Loucy (cell line): ENCODE measurements at regions not wholly inside any gene's neighbourhood (a gene's known extent, or its start where the extent isn't known, plus 50 kb on each side); places are given as distances from the start of the nearest gene placed in this dataset.

ENCODE experiments used
- H2AFZ ChIP-seq: fragments of 200-600 bp; sonication (generic); 2 replicates; pipeline ENCODE4 v1.6.0; 2016; ENCODE audit warnings: antibody characterized with exemption, mild to moderate bottlenecking, low read length, moderate library complexity
- H3F3A ChIP-seq: fragments of 200-600 bp; 2 replicates; pipeline ENCODE4 v1.6.0; 2016; ENCODE audit warnings: antibody characterized with exemption, low read depth, mild to moderate bottlenecking
- H3K27me3 ChIP-seq: fragments of 200-600 bp; sonication (generic); 2 replicates; pipeline ENCODE4 v1.6.1; 2014; ENCODE audit warnings: low read length, mild to moderate bottlenecking; ENCODE audit not compliant: insufficient read depth, poor library complexity, severe bottlenecking
- H3K36me3 ChIP-seq: fragments of 200-600 bp; sonication (generic); 2 replicates; pipeline ENCODE4 v1.6.1; 2016; ENCODE audit warnings: low read length; ENCODE audit not compliant: insufficient read depth
- H3K4me1 ChIP-seq: fragments of 200-600 bp; sonication (generic); 2 replicates; pipeline ENCODE4 v1.5.1; 2014; ENCODE audit warnings: low read length, mild to moderate bottlenecking; ENCODE audit not compliant: insufficient read depth, poor library complexity, severe bottlenecking
- H3K4me2 ChIP-seq: fragments of 200-600 bp; sonication (generic); 2 replicates; pipeline ENCODE4 v1.6.0; 2014; ENCODE audit warnings: antibody characterized with exemption, low read length, low read depth, mild to moderate bottlenecking; ENCODE audit not compliant: poor library complexity, severe bottlenecking
- H3K4me3 ChIP-seq: fragments of 200-600 bp; sonication (generic); 2 replicates; pipeline ENCODE4 v1.5.1; 2014; ENCODE audit warnings: low read length, mild to moderate bottlenecking, mixed read lengths; ENCODE audit not compliant: poor library complexity, severe bottlenecking
- H3K79me2 ChIP-seq: fragments of 200-600 bp; sonication (generic); 2 replicates; pipeline ENCODE4 v1.6.1; 2014; ENCODE audit warnings: low read length; ENCODE audit not compliant: insufficient read depth
- H3K9ac ChIP-seq: fragments of 200-600 bp; sonication (generic); 2 replicates; pipeline ENCODE4 v1.6.0; 2014; ENCODE audit warnings: mild to moderate bottlenecking, low read depth, low read length, moderate library complexity; ENCODE audit not compliant: poor library complexity, severe bottlenecking
- H3K9me2 ChIP-seq: fragments of 200-600 bp; sonication (generic); replicated peaks from 2 replicates; pipeline ENCODE4 v1.6.1; 2016; ENCODE audit warnings: low read depth, low read length, mixed read lengths
- H3K9me3 ChIP-seq: fragments of 200-600 bp; sonication (generic); 2 replicates; pipeline ENCODE4 v1.6.1; 2014; ENCODE audit warnings: mild to moderate bottlenecking, antibody characterized with exemption, low read length, low read depth; ENCODE audit not compliant: insufficient read depth
- H4K20me1 ChIP-seq: fragments of 200-600 bp; sonication (generic); 2 replicates; pipeline ENCODE4 v1.6.0; 2014; ENCODE audit warnings: antibody characterized with exemption, low read length, mild to moderate bottlenecking; ENCODE audit not compliant: insufficient read depth, poor library complexity, severe bottlenecking
- EZH2phosphoT487 ChIP-seq: fragments of 200-600 bp; IDR thresholded peaks from 2 replicates; pipeline ENCODE4 v1.6.1; 2018; ENCODE audit warnings: antibody characterized with exemption, mild to moderate bottlenecking, moderate library complexity, borderline replicate concordance
- TF ChIP-seq, protein P1 (sequence below): fragments of 200-600 bp; sonication (generic); conservative IDR thresholded peaks from 2 replicates; pipeline ENCODE4 v1.5.1; 2014; ENCODE audit warnings: mild to moderate bottlenecking, antibody characterized with exemption, low read length

DNA sequence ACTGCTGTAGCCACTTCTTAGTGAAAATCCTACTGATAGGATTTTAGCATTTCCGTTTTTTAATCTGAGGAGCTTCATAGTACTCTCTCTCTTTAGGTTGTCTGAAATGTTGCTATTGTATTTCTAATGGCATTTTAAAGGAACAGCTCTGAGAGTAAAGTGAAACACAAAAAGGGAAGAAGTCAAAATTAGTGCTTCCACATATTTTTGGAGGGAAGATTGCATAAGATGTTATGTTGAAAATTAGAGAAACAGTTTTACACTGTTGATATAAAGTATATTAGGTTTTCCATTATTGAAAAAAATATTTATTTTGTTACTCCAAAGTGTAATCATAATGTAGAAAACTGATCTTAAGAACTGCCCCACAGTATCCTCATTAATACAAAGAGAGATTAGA lies 525.1 kb downstream of the TAF11L14 start:
- Histone ChIP-seq H3K9me2 (no peaks in the 10 kb centered on the region), H3F3A (no peaks in the 10 kb centered on the region), H3K4me3 (no peak overlapping the region), H3K9me3 (peaks cover 4% of the 10 kb centered on the region; the same call in 1 of the 2 replicates), H3K36me3 (no peaks in the 10 kb centered on the region), H2AFZ (no peak overlapping the region), H3K4me2 (no peak overlapping the region), H3K79me2 (no peaks in the 10 kb centered on the region), H3K27me3 (no peaks in the 10 kb centered on the region), H3K9ac (no peak overlapping the region), H3K4me1 (no peaks in the 10 kb centered on the region), H4K20me1 (no peaks in the 10 kb centered on the region)
- TF ChIP-seq, protein P1, sequence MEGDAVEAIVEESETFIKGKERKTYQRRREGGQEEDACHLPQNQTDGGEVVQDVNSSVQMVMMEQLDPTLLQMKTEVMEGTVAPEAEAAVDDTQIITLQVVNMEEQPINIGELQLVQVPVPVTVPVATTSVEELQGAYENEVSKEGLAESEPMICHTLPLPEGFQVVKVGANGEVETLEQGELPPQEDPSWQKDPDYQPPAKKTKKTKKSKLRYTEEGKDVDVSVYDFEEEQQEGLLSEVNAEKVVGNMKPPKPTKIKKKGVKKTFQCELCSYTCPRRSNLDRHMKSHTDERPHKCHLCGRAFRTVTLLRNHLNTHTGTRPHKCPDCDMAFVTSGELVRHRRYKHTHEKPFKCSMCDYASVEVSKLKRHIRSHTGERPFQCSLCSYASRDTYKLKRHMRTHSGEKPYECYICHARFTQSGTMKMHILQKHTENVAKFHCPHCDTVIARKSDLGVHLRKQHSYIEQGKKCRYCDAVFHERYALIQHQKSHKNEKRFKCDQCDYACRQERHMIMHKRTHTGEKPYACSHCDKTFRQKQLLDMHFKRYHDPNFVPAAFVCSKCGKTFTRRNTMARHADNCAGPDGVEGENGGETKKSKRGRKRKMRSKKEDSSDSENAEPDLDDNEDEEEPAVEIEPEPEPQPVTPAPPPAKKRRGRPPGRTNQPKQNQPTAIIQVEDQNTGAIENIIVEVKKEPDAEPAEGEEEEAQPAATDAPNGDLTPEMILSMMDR, result no peak
- TF ChIP-seq EZH2phosphoT487, result no peak

DNA sequence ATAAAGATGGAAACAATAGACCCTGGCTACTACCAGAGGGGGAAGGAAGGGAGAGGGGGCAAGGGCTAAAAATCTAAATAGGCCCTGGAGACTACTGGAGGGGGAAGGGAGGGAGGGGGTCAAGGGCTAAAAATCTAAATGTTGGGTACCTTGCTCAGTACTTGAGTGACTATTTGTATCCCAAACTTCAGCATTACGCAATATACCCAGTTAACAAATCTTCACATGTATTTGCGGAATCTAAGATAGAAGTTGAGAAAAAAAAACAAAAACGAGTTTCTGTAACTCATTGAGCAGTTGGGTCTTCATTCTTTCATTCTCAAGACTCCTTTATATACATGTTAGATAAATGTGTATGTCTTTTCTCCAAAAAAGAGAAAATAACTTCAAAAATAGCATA lies 537.4 kb downstream of the TAF11L14 start:
- H3K4me3 ChIP-seq, result no peak overlapping the region
- H3K27me3 ChIP-seq, result no peaks in the 10 kb centered on the region
- 0 out of 2 replicates have a peak, but pooled peaks cover 3% of the 10 kb centered on the region for H3K9me3 ChIP-seq
- H3K4me2 ChIP-seq, result no peak overlapping the region
- H3K9ac ChIP-seq, result no peak overlapping the region
- no peaks in the 10 kb centered on the region for H3K79me2 ChIP-seq
- no peak for TF ChIP-seq EZH2phosphoT487
- TF ChIP-seq, protein P1, result no peak
- H3K4me1 ChIP-seq, result no peaks in the 10 kb centered on the region
- H3K9me2 ChIP-seq, result no peaks in the 10 kb centered on the region
- H3F3A ChIP-seq, result no peaks in the 10 kb centered on the region
- no peaks in the 10 kb centered on the region for H4K20me1 ChIP-seq
- H2AFZ ChIP-seq, result no peak overlapping the region
- no peaks in the 10 kb centered on the region for H3K36me3 ChIP-seq

DNA sequence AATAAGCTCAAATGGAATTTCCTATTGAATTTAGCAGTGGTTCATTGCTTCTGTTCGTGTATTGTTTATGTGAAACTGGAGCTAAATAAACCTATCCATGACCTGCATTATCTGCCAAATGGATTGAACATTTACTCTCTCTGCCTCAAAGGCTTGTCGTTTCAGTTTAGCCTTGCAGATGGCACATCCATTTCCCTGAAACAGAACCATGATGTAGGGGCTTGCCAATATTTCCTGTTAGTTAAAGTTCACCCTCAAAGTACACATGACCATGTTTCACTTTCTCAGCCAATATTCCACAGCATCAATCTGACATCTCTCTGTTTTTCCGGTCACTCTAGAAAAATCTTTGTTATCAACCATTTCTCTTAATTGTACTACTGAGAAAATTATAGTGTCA lies 545.3 kb downstream of the TAF11L14 start:
- Histone ChIP-seq H4K20me1 (no peaks in the 10 kb centered on the region), H3K9ac (no peak overlapping the region), H3K79me2 (no peaks in the 10 kb centered on the region), H3K9me3 (no peaks in the 10 kb centered on the region), H3K4me3 (no peak overlapping the region), H3K9me2 (no peaks in the 10 kb centered on the region), H3K27me3 (no peaks in the 10 kb centered on the region), H3F3A (no peaks in the 10 kb centered on the region), H3K4me2 (no peak overlapping the region), H3K36me3 (no peaks in the 10 kb centered on the region), H3K4me1 (no peaks in the 10 kb centered on the region), H2AFZ (no peak overlapping the region)
- no peak for TF ChIP-seq EZH2phosphoT487
- TF ChIP-seq, protein P1, result no peak
